Panc1 (cell line): ENCODE measurements at regions not wholly inside any gene's neighbourhood (a gene's known extent, or its start where the extent isn't known, plus 50 kb on each side); places are given as distances from the start of the nearest gene placed in this dataset.

Experiments used
- ATAC-seq: fragments of 200-7000 bp; cut with Tn5 transposase; 2 replicates; pipeline ENCODE4 v1.9.1; 2020; ENCODE audit warnings: mild to moderate bottlenecking, moderate library complexity
- BruUV-seq: library from RNA; stranded (reverse); fragments of 400-500 nt; replicated peaks from 2 replicates; lab custom pipeline; 2021; lab: Mats Ljungman, UMichigan
- CTCF ChIA-PET: fragments of 300-600 bp; sonication (Branson Sonifier 250); formaldehyde crosslinking; loops from one replicate; lab custom pipeline; 2022; ENCODE audit warnings: antibody characterized with exemption; lab: Charles Lee
- POLR2A ChIA-PET: fragments of 300-600 bp; sonication (Branson Sonifier 250); formaldehyde crosslinking; loops from one replicate; lab custom pipeline; 2022; ENCODE audit warnings: antibody characterized with exemption; lab: Charles Lee
- DNase-seq: peaks from one replicate; pipeline ENCODE4 v3.0.0-alpha.2; 2010; ENCODE audit warnings: low read depth, low spot score
- H3K27ac ChIP-seq: 2 replicates; pipeline ENCODE4 v1.5.1; 2011; ENCODE audit warnings: mild to moderate bottlenecking, low read length, inconsistent platforms
- H3K27me3 ChIP-seq: fragments of 200-500 bp; sonication (Bioruptor generic); 2 replicates; pipeline ENCODE4 v1.6.0; 2014; ENCODE audit warnings: low read length, inconsistent platforms; ENCODE audit not compliant: control insufficient read depth, insufficient read depth
- H3K36me3 ChIP-seq: fragments of 200-500 bp; sonication (Bioruptor generic); 2 replicates; pipeline ENCODE4 v1.5.1; 2014; ENCODE audit warnings: inconsistent platforms, mild to moderate bottlenecking, low read length, moderate library complexity; ENCODE audit not compliant: control insufficient read depth, insufficient read depth
- H3K4me1 ChIP-seq: 2 replicates; pipeline ENCODE4 v1.5.1; 2011; ENCODE audit warnings: inconsistent platforms, mild to moderate bottlenecking, low read length, moderate library complexity; ENCODE audit not compliant: control insufficient read depth, insufficient read depth
- H3K4me3 ChIP-seq, 2 experiments: 2 replicates each; pipeline ENCODE4 v1.5.1; 2011 to 2012; ENCODE audit warnings: low read depth in 2 of 2, low read length in 2 of 2, mild to moderate bottlenecking in 2 of 2, inconsistent platforms in 1 of 2, moderate library complexity in 1 of 2
- H3K9me3 ChIP-seq: fragments of 200-500 bp; sonication (Bioruptor generic); 2 replicates; pipeline ENCODE4 v1.5.1; 2014; ENCODE audit warnings: low read depth, mild to moderate bottlenecking, inconsistent platforms, low read length, moderate library complexity; ENCODE audit not compliant: control insufficient read depth, insufficient read depth
- CTCF ChIP-seq: fragments of 450-650 bp; IDR thresholded peaks from 2 replicates; pipeline ENCODE4 v1.5.1; 2017; ENCODE audit warnings: mild to moderate bottlenecking
- POLR2AphosphoS5 ChIP-seq: IDR thresholded peaks from 2 replicates; pipeline ENCODE4 v1.6.1; 2012; ENCODE audit warnings: mild to moderate bottlenecking, low read depth, low read length, moderate library complexity
- REST ChIP-seq, 2 experiments: IDR thresholded peaks; 2 replicates each; pipeline ENCODE4 v1.6.1; 2011 to 2012; ENCODE audit warnings: low read depth in 2 of 2, control low read depth in 1 of 2, low read length in 1 of 2, mild to moderate bottlenecking in 1 of 2, moderate library complexity in 1 of 2; ENCODE audit not compliant: insufficient read depth in 1 of 2
- SIN3A ChIP-seq: IDR thresholded peaks from 2 replicates; pipeline ENCODE4 v1.6.1; 2012; ENCODE audit warnings: low read depth, mild to moderate bottlenecking, low read length, moderate library complexity, borderline replicate concordance; ENCODE audit not compliant: insufficient read depth
- TCF7L2 ChIP-seq: IDR thresholded peaks from 2 replicates; pipeline ENCODE4 v1.6.1; 2011; ENCODE audit warnings: mild to moderate bottlenecking, low read depth, low read length, inconsistent platforms
- in situ Hi-C: cut with HindIII; loops from 2 replicates; pipeline ENCODE4 v1.10.0; 2016; ENCODE audit warnings: low sequenced_read_pairs, low pct_unique_long_range_greater_than_20kb
- intact Hi-C: fragments of 100-400 bp; cut with micrococcal nuclease; formaldehyde crosslinking; loops from one replicate; pipeline ENCODE4 v1.10.0; 2022; ENCODE audit not compliant: unreplicated experiment

- ChIA-PET POLR2A (no interaction called here), CTCF (no interaction called here)
- Histone ChIP-seq H3K36me3 (no peaks in the 10 kb centered on the region), H3K4me1 (no peaks in the 10 kb centered on the region), H3K27me3 (no peaks in the 10 kb centered on the region), H3K4me3 (no peak overlapping the region), H3K9me3 (no peaks in the 10 kb centered on the region), H3K27ac (no peak overlapping the region)
- in situ Hi-C loops (no loop called here), intact Hi-C loops (no loop called here)
- DNase-seq (no peak), ATAC-seq (no peak)
- TF ChIP-seq TCF7L2: no peak
- TF ChIP-seq CTCF: no peak
- no peak for TF ChIP-seq SIN3A
- no peak for TF ChIP-seq REST (IDR thresholded peaks at IDR 0.05; ENCODE audit: insufficient read depth in 1 of 2, low read depth in 2 of 2, low read length in 1 of 2)
- TF ChIP-seq POLR2AphosphoS5: no peak
- BruUV-seq: no TSS peak
Measured at GRCh38 chr14:104390221-104390931, 189.2 kb upstream of the C14orf180 start.

GRCh38 chr14:104390941-104391901 is 188.3 kb upstream of the C14orf180 start:
- TF ChIP-seq REST (IDR thresholded peaks at IDR 0.05; ENCODE audit: insufficient read depth in 1 of 2, low read depth in 2 of 2, low read length in 1 of 2) (no peak), TCF7L2 (no peak), SIN3A (no peak), CTCF (no peak), POLR2AphosphoS5 (no peak)
- Histone ChIP-seq H3K36me3 (no peaks in the 10 kb centered on the region), H3K4me3 (no peak overlapping the region), H3K4me1 (no peaks in the 10 kb centered on the region), H3K27ac (no peak overlapping the region), H3K9me3 (no peaks in the 10 kb centered on the region), H3K27me3 (no peaks in the 10 kb centered on the region)
- intact Hi-C loops (no loop called here), in situ Hi-C loops (no loop called here)
- ATAC-seq: no peak
- POLR2A ChIA-PET: no interaction called here
- BruUV-seq: no TSS peak
- CTCF ChIA-PET: no interaction called here
- no peak for DNase-seq
